ENCODE measurements at regions not wholly inside any gene's neighbourhood (a gene's known extent, or its start where the extent isn't known, plus 50 kb on each side); places are given as distances from the start of the nearest gene placed in this dataset.
A peak's percentile ranks its signal among the peaks of the same experiment; 100 is the strongest.

DNA sequence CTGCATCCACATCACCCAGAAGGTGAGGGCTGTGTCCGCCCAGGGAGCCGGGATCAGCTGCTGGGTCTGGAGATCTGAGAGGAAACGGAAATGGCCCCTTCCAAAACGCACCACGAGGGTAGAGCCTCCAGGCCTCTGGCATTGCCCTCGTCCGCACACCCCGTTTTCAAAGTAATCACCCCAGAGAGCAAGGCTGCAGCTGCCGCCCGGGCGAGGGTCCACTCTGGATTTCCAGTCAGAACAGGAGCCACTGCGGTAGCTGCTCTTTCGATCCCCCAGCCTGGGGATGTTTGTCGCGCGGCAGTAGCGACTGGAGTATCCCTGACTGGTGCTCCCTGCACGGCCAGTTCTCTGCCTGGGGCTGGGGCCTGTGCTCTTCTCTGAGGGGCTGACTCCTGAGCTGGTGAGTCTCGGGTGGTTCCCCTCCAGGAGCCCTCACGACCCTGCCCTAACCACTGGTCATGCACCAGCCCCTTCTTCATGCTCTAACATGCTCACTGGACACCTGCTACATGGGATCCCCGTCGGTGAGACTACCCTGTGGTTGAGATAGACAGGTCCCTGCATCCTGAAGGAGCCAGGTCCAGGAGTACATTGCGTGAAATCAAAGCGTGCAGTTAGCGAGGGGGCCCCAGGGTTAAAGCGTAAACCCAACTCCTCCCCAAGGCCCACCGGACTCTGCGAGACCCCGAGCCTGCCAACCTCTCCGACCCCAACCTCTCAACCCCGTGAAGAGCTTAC, 99.2 kb downstream of the FOXL3 start:
- no peaks in the 10 kb centered on the region for H3K4me1 ChIP-seq (ENCODE audit: low read depth)
- DNase-seq: peak in 1 of 3 donors; percentile 23
- no peak for ATAC-seq
- no peak overlapping the region for H3K4me3 ChIP-seq
- TF ChIP-seq, protein P1, sequence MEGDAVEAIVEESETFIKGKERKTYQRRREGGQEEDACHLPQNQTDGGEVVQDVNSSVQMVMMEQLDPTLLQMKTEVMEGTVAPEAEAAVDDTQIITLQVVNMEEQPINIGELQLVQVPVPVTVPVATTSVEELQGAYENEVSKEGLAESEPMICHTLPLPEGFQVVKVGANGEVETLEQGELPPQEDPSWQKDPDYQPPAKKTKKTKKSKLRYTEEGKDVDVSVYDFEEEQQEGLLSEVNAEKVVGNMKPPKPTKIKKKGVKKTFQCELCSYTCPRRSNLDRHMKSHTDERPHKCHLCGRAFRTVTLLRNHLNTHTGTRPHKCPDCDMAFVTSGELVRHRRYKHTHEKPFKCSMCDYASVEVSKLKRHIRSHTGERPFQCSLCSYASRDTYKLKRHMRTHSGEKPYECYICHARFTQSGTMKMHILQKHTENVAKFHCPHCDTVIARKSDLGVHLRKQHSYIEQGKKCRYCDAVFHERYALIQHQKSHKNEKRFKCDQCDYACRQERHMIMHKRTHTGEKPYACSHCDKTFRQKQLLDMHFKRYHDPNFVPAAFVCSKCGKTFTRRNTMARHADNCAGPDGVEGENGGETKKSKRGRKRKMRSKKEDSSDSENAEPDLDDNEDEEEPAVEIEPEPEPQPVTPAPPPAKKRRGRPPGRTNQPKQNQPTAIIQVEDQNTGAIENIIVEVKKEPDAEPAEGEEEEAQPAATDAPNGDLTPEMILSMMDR (IDR thresholded peaks at IDR 0.05): no peak
- peaks cover 5% of the 10 kb centered on the region for H3K9me3 ChIP-seq
- H3K36me3 ChIP-seq (ENCODE audit: low read depth): no peaks in the 10 kb centered on the region
- intact Hi-C loops (cut with DNase I, micrococcal nuclease): no loop called here

- Histone ChIP-seq H3K4me1 (ENCODE audit: low read depth) (no peaks in the 10 kb centered on the region), H3K4me3 (no peak overlapping the region), H3K36me3 (ENCODE audit: low read depth) (no peaks in the 10 kb centered on the region), H3K9me3 (no peaks in the 10 kb centered on the region)
- TF ChIP-seq, protein P1 (IDR thresholded peaks at IDR 0.05): no peak
- ATAC-seq (peak; percentile 74), DNase-seq (peak in 2 of 3 donors; percentile 21 to 44)
- intact Hi-C loops (cut with DNase I, micrococcal nuclease): no loop called here
Measured at GRCh38 chr7:389911-390601, 100.1 kb downstream of the FOXL3 start.

GRCh38 chr7:390761-391410, 100.9 kb downstream of the FOXL3 start:
- DNase-seq: peak in 2 of 3 donors; percentile 11 to 35

DNA sequence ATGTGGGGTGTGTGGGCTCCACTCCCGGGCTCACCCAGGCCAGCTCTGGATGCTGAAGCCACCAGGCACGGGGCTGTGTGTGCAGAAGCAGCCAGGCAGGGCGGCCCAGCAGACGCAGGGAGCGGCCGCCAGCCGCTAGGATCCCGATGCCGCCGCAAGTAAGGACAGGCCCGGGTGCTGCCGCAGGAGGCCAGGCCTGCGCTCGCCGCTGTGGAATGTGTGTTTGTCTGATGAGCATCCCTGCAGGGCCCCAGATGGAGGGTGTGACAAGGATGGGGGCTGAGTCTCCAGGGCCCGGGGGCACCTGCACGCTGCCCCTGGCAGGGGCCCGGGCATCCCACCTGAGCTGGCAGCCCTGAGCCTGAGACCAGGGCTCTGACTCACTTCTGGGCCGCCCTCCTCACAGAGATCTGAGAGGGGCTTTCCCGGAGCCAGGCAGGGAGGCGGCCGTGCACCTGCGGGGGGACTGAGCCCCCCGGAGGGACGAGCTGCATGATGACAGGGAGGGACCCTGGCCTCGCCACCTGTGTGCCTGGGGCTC, 101.5 kb downstream of the FOXL3 start:
- ATAC-seq (no peak), DNase-seq (peak in 1 of 3 donors; percentile 44)
- Histone ChIP-seq H3K9me3 (peaks cover 10% of the 10 kb centered on the region), H3K4me3 (no peak overlapping the region), H3K4me1 (ENCODE audit: low read depth) (no peaks in the 10 kb centered on the region), H3K36me3 (ENCODE audit: low read depth) (no peaks in the 10 kb centered on the region)
- intact Hi-C loops (cut with DNase I, micrococcal nuclease): no loop called here
- TF ChIP-seq, protein P1 (IDR thresholded peaks at IDR 0.05): no peak

More at GRCh38 chr7:390761-391410, 100.9 kb downstream of the FOXL3 start:
- intact Hi-C loops (cut with DNase I, micrococcal nuclease): no loop called here
- no peak for ATAC-seq
- TF ChIP-seq, protein P1 (IDR thresholded peaks at IDR 0.05): no peak
- Histone ChIP-seq H3K36me3 (ENCODE audit: low read depth) (no peaks in the 10 kb centered on the region), H3K4me3 (no peak overlapping the region), H3K4me1 (ENCODE audit: low read depth) (no peaks in the 10 kb centered on the region), H3K9me3 (peaks cover 7% of the 10 kb centered on the region)

DNA sequence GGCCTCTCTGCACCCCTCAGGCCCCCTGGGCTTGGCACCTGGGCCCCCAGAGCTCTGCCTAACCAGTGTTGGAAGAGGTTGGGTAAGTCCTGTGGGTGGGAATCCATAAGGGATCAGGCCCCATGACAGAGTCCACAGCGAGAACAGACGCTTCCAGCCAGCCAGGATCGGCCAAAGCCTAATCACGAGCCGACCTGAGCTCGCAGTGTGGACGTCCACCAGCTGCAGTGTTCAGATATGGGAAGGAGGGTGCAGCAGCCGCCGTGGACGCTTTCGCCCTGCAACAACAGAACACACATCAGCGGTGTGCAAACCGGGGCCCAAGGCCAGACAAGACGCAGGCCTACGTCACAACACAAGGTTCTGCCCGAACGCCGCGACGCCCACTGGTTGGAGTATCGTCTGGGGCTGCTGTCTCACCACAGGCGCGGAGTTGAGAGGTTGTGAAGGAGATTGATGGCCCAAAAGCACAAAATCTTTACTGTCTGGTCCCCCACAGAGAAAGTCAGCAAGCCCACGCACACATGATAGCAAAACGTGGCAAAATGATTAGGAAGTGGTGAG, 102.1 kb downstream of the FOXL3 start:
- Histone ChIP-seq H3K36me3 (ENCODE audit: low read depth) (no peaks in the 10 kb centered on the region), H3K9me3 (peaks cover 10% of the 10 kb centered on the region), H3K4me3 (no peak overlapping the region), H3K4me1 (ENCODE audit: low read depth) (no peaks in the 10 kb centered on the region)
- ATAC-seq: no peak
- intact Hi-C loops (cut with DNase I, micrococcal nuclease): no loop called here
- peak in 1 of 3 donors; percentile 28 for DNase-seq
- TF ChIP-seq, protein P1 (IDR thresholded peaks at IDR 0.05): no peak

Data from mucosa of descending colon (tissue), 3 donors.